Neuronal stem cell (in vitro differentiated cells): ENCODE measurements at regions not wholly inside any gene's neighbourhood (a gene's known extent, or its start where the extent isn't known, plus 50 kb on each side); places are given as distances from the start of the nearest gene placed in this dataset.

Experiments used
- DNase-seq: peaks from one replicate; pipeline ENCODE4 v3.0.0-alpha.2; 2013; ENCODE audit warnings: low spot score
- H2AFZ ChIP-seq: one replicate; pipeline ENCODE4 v1.6.1; 2013; ENCODE audit warnings: mild to moderate bottlenecking, low read length, inconsistent platforms
- H2AK5ac ChIP-seq: 2 replicates; pipeline ENCODE4 v1.6.1; 2013; ENCODE audit warnings: low read depth, mild to moderate bottlenecking, inconsistent platforms, low read length, moderate library complexity, mixed read lengths
- H2BK120ac ChIP-seq: 2 replicates; pipeline ENCODE4 v1.6.1; 2013; ENCODE audit warnings: low read depth, mild to moderate bottlenecking, inconsistent platforms, low read length, moderate library complexity, mixed read lengths
- H2BK12ac ChIP-seq: one replicate; pipeline ENCODE4 v1.6.1; 2013; ENCODE audit warnings: low read length, inconsistent platforms
- H2BK15ac ChIP-seq: 2 replicates; pipeline ENCODE4 v1.6.1; 2013; ENCODE audit warnings: mild to moderate bottlenecking, low read length, inconsistent platforms, mixed read lengths
- H2BK5ac ChIP-seq: one replicate; pipeline ENCODE4 v1.6.1; 2013; ENCODE audit warnings: inconsistent platforms, mild to moderate bottlenecking, low read length, moderate library complexity
- H3K14ac ChIP-seq: one replicate; pipeline ENCODE4 v1.6.1; 2013; ENCODE audit warnings: low read length, inconsistent platforms
- H3K18ac ChIP-seq: 2 replicates; pipeline ENCODE4 v1.6.1; 2013; ENCODE audit warnings: low read length, inconsistent platforms
- H3K23ac ChIP-seq: 2 replicates; pipeline ENCODE4 v1.6.1; 2013; ENCODE audit warnings: low read depth, mild to moderate bottlenecking, mixed read lengths, low read length, inconsistent platforms; ENCODE audit not compliant: poor library complexity
- H3K27ac ChIP-seq: replicated peaks from 3 replicates; pipeline ENCODE4 v1.5.1; 2013; ENCODE audit warnings: low read length, inconsistent platforms
- H3K27me3 ChIP-seq, 3 experiments: 2 replicates each; pipeline ENCODE4 v1.6.1; 2013; ENCODE audit warnings: low read length in 3 of 3, mild to moderate bottlenecking in 2 of 3, inconsistent platforms in 1 of 3, low read depth in 1 of 3, mixed read lengths in 1 of 3, moderate library complexity in 1 of 3; ENCODE audit not compliant: control insufficient read depth in 3 of 3, insufficient read depth in 3 of 3
- H3K36me3 ChIP-seq, 2 donors: replicated peaks in 1 of 2; 2 replicates each; pipeline ENCODE4 v1.6.1; 2013; ENCODE audit warnings: low read length in 2 of 2; ENCODE audit not compliant: control insufficient read depth in 2 of 2, insufficient read depth in 2 of 2
- H3K4ac ChIP-seq: 2 replicates; pipeline ENCODE4 v1.6.1; 2013; ENCODE audit warnings: inconsistent platforms, mild to moderate bottlenecking, low read length, moderate library complexity
- H3K4me1 ChIP-seq, 2 donors: 1 replicate in 1 of 2; 2 replicates in 1 of 2; pipeline ENCODE4 v1.6.1; 2013; ENCODE audit warnings: low read length in 2 of 2, low read depth in 1 of 2; ENCODE audit not compliant: control insufficient read depth in 2 of 2, insufficient read depth in 1 of 2
- H3K4me2 ChIP-seq: one replicate; pipeline ENCODE4 v1.6.1; 2013; ENCODE audit warnings: mild to moderate bottlenecking, low read length, inconsistent platforms; ENCODE audit not compliant: insufficient read depth, poor library complexity, severe bottlenecking
- H3K4me3 ChIP-seq, 2 donors: 2 replicates each; pipeline ENCODE4 v1.5.1; 2013; ENCODE audit warnings: low read length in 2 of 2, mild to moderate bottlenecking in 2 of 2, inconsistent platforms in 1 of 2, moderate library complexity in 1 of 2
- H3K79me1 ChIP-seq: one replicate; pipeline ENCODE4 v1.6.1; 2013; ENCODE audit warnings: low read depth, mild to moderate bottlenecking, inconsistent platforms, low read length, moderate library complexity
- H3K9ac ChIP-seq: one replicate; pipeline ENCODE4 v1.6.1; 2013; ENCODE audit warnings: mild to moderate bottlenecking, low read depth, low read length, inconsistent platforms; ENCODE audit not compliant: poor library complexity
- H3K9me3 ChIP-seq, 2 donors: replicated peaks in 1 of 2; 2 replicates each; pipeline versions ENCODE3 to v1.6.1; 2013; ENCODE audit warnings: low read length in 2 of 2, mild to moderate bottlenecking in 2 of 2, inconsistent platforms in 1 of 2, low read depth in 1 of 2, mixed read lengths in 1 of 2, moderate library complexity in 1 of 2; ENCODE audit not compliant: control insufficient read depth in 2 of 2, insufficient read depth in 1 of 2
- H4K8ac ChIP-seq: one replicate; pipeline ENCODE4 v1.6.1; 2013; ENCODE audit warnings: low read depth, mild to moderate bottlenecking, inconsistent platforms, low read length, moderate library complexity
- H4K91ac ChIP-seq: one replicate; pipeline ENCODE4 v1.6.1; 2013; ENCODE audit warnings: low read length, low read depth, mild to moderate bottlenecking, inconsistent platforms; ENCODE audit not compliant: poor library complexity
- WGBS, 2 donors: extraction: QIAGEN DNeasy Blood & Tissue Kit; methylation state at CpG; one replicate each; pipeline ENCODE4 v1.1.7; 2013; ENCODE audit warnings: missing lambda C conversion rate in 2 of 2, mixed read lengths in 1 of 2; ENCODE audit not compliant: insufficient read length in 2 of 2, insufficient replicate concordance in 1 of 2; ENCODE audit errors: extremely low coverage in 2 of 2; 5-methylcytosine and 5-hydroxymethylcytosine counted together

DNA sequence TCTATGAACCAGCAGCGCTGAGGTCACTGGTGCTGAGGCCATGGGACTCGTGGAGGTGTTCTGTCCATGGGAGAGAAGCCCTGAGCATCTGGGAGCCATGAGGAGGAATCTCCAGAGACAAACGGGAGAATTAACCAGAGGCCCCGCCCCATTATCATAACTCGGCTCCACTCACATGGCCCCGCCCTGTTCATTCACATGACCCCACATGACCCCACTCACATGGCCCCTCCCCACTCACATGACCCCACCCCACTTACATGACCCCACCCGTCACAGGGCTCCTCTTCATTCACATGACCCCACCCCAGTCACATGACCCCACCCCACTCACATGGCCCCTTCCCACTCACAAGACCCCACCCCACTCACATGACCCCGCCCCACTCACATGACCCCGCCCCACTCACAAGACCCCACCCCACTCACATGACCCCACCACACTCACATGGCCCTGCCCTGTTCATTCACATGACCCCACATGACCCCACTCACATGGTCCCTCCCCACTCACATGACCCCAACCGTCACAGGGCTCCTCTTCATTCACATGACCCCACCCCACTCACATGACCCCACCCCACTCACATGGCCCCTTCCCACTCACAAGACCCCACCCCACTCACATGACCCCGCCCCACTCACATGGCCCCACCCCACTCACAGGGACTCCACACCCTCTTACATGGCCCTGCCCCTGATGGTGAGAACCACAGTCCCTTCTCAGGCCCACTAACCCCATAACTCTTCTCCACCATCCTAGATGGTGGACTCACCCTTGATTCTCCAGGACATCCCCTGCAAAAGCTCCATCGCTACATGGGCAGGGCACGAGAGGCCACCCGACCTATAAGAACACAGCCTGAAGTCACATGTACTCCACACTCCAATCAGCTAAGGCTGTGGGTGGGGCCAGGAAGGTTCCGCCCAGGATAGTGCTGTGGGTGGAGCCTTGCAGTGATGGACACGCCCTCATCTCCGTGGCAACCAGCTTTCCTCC lies 151.1 kb upstream of the SFSWAP start:
- no peak overlapping the region for H3K9ac ChIP-seq
- no peak overlapping the region for H2BK5ac ChIP-seq
- peaks cover 0 to 16% of the 10 kb centered on the region in 2 donors for H3K4me1 ChIP-seq
- no peak overlapping the region for H2AFZ ChIP-seq
- H4K91ac ChIP-seq: no peak overlapping the region
- no peak overlapping the region for H3K23ac ChIP-seq
- H2BK12ac ChIP-seq: no peak overlapping the region
- no peak overlapping the region for H3K27ac ChIP-seq
- H3K4me3 ChIP-seq: no peak overlapping the region
- no peak overlapping the region for H2BK15ac ChIP-seq
- no peaks in the 10 kb centered on the region for H3K36me3 ChIP-seq
- no peak overlapping the region for H2BK120ac ChIP-seq
- no peaks in the 10 kb centered on the region for H3K27me3 ChIP-seq
- DNase-seq: no peak
- H2AK5ac ChIP-seq: no peak overlapping the region
- H4K8ac ChIP-seq: no peak overlapping the region
- H3K79me1 ChIP-seq: peaks cover 2% of the 10 kb centered on the region
- no peaks in the 10 kb centered on the region for H3K9me3 ChIP-seq
- H3K18ac ChIP-seq: peak overlapping the region; percentile 17
- peak overlapping the region; percentile 94 for H3K14ac ChIP-seq
- no peak overlapping the region for H3K4ac ChIP-seq
- no peak overlapping the region for H3K4me2 ChIP-seq
- WGBS, 2 donors: no CpG with 5 or more reads among the region's 17 CpGs

DNA sequence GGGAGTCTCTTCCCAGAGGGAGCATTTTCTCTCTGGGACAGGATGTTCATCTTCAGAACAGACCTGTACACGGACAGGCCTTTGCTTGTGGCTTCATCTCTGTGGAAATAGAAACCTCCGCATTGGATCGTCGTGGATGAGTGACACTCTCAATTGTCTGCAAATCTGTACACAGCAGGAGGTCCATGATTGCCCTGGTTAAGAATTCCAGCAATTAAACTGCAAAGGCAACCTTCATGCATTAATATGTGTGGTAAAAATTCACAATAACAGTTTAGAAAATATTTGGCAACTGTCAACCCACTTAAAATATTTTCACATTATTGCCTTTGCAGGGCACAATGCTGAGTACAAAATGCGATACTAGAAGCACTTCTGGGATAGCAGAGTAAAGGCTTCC lies 149.8 kb upstream of the SFSWAP start:
- H2BK12ac ChIP-seq: no peak overlapping the region
- no peak overlapping the region for H3K27ac ChIP-seq
- WGBS, 2 donors: no CpG with 5 or more reads among the region's 5 CpGs

DNA sequence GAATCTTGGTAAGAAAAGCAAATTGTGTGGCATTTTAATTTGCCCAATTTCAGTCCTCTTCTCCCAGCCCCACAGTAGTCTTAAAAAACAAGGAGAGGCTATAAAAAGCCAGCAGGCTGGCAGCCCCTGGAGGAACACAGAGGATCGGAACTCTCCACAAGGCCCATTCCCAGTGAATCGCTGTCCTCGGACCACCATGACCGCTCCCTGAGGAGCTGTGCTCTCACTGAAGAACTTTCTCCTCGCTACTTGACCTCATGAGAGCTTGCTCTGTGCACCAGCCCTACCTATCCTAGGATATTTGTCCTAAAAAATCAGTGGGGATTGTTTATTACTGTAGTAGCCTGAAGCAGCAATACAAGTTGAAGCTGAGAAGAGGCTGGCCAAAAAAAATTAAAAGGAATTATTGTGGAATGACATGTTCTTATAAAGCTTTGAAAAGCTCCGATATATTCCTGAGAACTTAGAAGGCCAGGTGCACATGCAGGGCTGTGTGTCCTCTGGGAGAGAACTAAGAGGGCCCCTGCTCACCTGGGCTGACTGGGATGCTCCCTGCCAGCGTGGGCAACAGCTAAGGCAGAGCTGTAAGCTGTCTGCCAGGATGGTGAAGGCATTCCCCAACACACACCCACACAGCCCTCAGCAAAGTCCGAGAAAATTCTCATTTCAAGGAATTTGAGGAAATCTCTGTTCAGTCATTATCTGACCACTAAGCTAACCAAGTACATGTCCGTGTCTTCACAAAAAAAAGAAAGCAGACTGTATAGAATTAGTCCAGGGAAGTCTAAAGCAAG lies 148.8 kb upstream of the SFSWAP start:
- Histone ChIP-seq H3K36me3 (no peaks in the 10 kb centered on the region), H2BK12ac (no peak overlapping the region), H3K4me2 (no peak overlapping the region), H3K4ac (no peak overlapping the region), H3K79me1 (peaks cover 2% of the 10 kb centered on the region), H4K8ac (no peak overlapping the region), H3K9ac (no peak overlapping the region), H2BK120ac (no peak overlapping the region), H2BK5ac (no peak overlapping the region), H3K14ac (no peak overlapping the region), H2AK5ac (no peak overlapping the region), H3K18ac (no peak overlapping the region), H3K23ac (no peak overlapping the region), H3K4me1 (peaks cover 11 to 35% of the 10 kb centered on the region in 2 donors), H3K9me3 (no peaks in the 10 kb centered on the region), H3K27me3 (no peaks in the 10 kb centered on the region), H2BK15ac (no peak overlapping the region), H4K91ac (no peak overlapping the region), H3K4me3 (no peak overlapping the region), H2AFZ (no peak overlapping the region), H3K27ac (no peak overlapping the region)
- WGBS, 2 donors: no CpG with 5 or more reads among the region's 9 CpGs
- no peak for DNase-seq

More for the DNA sequence above, 149.8 kb upstream of the SFSWAP start:
- no peak overlapping the region for H4K8ac ChIP-seq
- H3K79me1 ChIP-seq: peaks cover 2% of the 10 kb centered on the region
- no peak overlapping the region for H3K4me2 ChIP-seq
- no peak overlapping the region for H3K9ac ChIP-seq
- no peak for DNase-seq
- no peak overlapping the region for H2BK5ac ChIP-seq
- H3K4ac ChIP-seq: no peak overlapping the region
- no peak overlapping the region for H2BK15ac ChIP-seq
- H3K23ac ChIP-seq: no peak overlapping the region
- no peak overlapping the region for H3K4me3 ChIP-seq
- peaks cover 9 to 24% of the 10 kb centered on the region in 2 donors for H3K4me1 ChIP-seq
- H4K91ac ChIP-seq: no peak overlapping the region
- H3K36me3 ChIP-seq: no peaks in the 10 kb centered on the region
- H2AFZ ChIP-seq: peak overlapping the region; percentile 4
- H3K27me3 ChIP-seq: no peaks in the 10 kb centered on the region
- H2AK5ac ChIP-seq: no peak overlapping the region
- no peak overlapping the region for H2BK120ac ChIP-seq
- no peaks in the 10 kb centered on the region for H3K9me3 ChIP-seq
- no peak overlapping the region for H3K14ac ChIP-seq
- peak overlapping the region; percentile 44 for H3K18ac ChIP-seq
